ENCODE measurements at regions not wholly inside any gene's neighbourhood (a gene's known extent, or its start where the extent isn't known, plus 50 kb on each side); places are given as distances from the start of the nearest gene placed in this dataset.

DNA sequence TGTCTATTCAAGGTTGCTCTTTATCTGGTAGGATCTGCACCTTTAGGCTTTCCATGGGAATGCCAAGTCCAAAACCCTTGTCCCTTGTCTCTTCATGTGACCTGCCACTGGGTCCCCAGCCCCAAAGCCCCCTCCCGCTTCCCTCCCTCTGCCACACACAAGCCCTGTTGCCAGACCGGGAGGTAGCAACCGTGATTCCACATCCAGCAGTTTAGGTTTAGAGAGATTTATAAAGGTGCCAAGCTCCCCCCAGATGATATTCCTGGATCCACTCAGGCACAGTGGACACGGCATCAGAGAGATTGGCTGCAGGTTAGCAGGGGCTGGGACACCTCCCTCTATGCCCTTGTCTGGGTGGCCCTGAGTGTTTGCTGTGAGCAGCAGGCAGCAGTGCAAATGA is 504.7 kb downstream of the CCDC171 start:
- Histone ChIP-seq H4K20me1 (ENCODE audit: insufficient read depth) (no peaks in the 10 kb centered on the region), H3K4me1 (ENCODE audit: low read depth, poor library complexity, severe bottlenecking) (no peaks in the 10 kb centered on the region), H3K9ac (no peak overlapping the region), H3K79me2 (ENCODE audit: insufficient read depth, low read depth) (no peaks in the 10 kb centered on the region), H2AFZ (ENCODE audit: low read depth) (no peak overlapping the region), H3K27ac (no peak overlapping the region), H3K4me3 (IDR thresholded peaks at IDR 0.05; ENCODE audit: insufficient read depth, low read depth, low read length) (no peak overlapping the region), H3K4me2 (no peak overlapping the region), H3K36me3 (ENCODE audit: insufficient read depth) (no peaks in the 10 kb centered on the region), H3K27me3 (ENCODE audit: insufficient read depth, low read depth) (no peaks in the 10 kb centered on the region)
- TF ChIP-seq, protein P1, sequence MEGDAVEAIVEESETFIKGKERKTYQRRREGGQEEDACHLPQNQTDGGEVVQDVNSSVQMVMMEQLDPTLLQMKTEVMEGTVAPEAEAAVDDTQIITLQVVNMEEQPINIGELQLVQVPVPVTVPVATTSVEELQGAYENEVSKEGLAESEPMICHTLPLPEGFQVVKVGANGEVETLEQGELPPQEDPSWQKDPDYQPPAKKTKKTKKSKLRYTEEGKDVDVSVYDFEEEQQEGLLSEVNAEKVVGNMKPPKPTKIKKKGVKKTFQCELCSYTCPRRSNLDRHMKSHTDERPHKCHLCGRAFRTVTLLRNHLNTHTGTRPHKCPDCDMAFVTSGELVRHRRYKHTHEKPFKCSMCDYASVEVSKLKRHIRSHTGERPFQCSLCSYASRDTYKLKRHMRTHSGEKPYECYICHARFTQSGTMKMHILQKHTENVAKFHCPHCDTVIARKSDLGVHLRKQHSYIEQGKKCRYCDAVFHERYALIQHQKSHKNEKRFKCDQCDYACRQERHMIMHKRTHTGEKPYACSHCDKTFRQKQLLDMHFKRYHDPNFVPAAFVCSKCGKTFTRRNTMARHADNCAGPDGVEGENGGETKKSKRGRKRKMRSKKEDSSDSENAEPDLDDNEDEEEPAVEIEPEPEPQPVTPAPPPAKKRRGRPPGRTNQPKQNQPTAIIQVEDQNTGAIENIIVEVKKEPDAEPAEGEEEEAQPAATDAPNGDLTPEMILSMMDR (conservative IDR thresholded peaks at IDR 0.05; ENCODE audit: low read depth, low read length), result no peak

DNA sequence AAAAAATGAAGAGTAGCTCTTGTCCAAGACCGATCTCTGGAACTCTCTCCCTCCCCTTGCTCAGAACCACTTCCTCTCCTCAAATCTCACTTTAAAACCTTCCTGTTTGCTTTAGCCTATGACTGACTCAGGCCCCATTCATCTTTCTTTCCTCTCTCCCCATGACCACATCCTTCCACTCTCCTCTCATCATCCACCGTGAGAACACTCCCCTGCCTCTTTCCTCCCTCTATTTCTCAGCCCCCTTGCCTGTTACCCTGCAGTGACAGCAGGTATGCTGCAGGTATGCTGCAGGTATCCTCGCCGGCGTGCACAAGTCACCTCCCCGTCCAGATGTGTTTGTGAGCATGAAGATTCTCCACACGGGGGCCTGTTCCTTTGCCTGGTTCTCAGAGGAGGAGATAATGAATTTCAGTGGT is 505.3 kb downstream of the CCDC171 start:
- H2AFZ ChIP-seq (ENCODE audit: low read depth), result no peak overlapping the region
- no peaks in the 10 kb centered on the region for H3K4me1 ChIP-seq (ENCODE audit: low read depth, poor library complexity, severe bottlenecking)
- no peak overlapping the region for H3K9ac ChIP-seq
- no peaks in the 10 kb centered on the region for H3K27me3 ChIP-seq (ENCODE audit: insufficient read depth, low read depth)
- H3K4me3 ChIP-seq (IDR thresholded peaks at IDR 0.05; ENCODE audit: insufficient read depth, low read depth, low read length), result no peak overlapping the region
- no peak overlapping the region for H3K4me2 ChIP-seq
- no peak overlapping the region for H3K27ac ChIP-seq
- H3K79me2 ChIP-seq (ENCODE audit: insufficient read depth, low read depth), result no peaks in the 10 kb centered on the region
- H3K36me3 ChIP-seq (ENCODE audit: insufficient read depth), result no peaks in the 10 kb centered on the region
- TF ChIP-seq, protein P1 (conservative IDR thresholded peaks at IDR 0.05; ENCODE audit: low read depth, low read length), result no peak
- H4K20me1 ChIP-seq (ENCODE audit: insufficient read depth), result no peaks in the 10 kb centered on the region

DNA sequence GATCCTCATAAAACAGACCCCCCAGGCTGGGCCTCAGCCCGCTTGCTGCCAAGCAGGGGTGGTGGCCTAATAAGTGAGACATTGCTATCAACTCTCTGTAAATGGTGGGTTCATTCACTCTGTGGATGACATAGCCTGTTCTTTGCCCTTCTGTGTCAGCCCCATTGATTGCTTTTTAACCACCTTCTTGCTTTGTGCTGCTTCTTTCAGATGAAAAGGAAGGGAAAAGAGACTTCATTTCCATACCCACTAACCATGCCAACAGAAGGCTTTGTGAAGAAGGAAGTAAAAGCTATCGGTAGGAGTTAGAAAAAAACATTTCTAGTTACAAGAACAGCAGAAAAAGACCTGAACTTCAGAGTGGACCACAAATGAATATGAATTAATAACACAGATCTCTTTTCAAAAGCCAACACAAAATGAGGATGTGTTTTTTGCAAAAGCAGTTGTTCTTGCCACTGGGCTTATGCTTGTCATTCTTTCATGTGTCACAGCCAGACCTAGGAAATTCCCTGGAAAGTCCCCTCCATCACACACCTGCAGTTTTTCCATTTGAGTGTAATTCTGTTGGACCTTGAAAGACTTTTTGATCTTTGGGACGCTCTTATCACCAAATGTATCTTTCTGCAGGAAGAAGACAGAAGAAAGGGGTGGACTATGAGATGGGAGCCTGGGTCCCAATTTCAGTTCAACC is 507.7 kb downstream of the CCDC171 start:
- TF ChIP-seq, protein P1 (conservative IDR thresholded peaks at IDR 0.05; ENCODE audit: low read depth, low read length), result no peak
- Histone ChIP-seq H3K4me3 (IDR thresholded peaks at IDR 0.05; ENCODE audit: insufficient read depth, low read depth, low read length) (no peak overlapping the region), H3K4me2 (no peak overlapping the region), H3K36me3 (ENCODE audit: insufficient read depth) (no peaks in the 10 kb centered on the region), H4K20me1 (ENCODE audit: insufficient read depth) (no peaks in the 10 kb centered on the region), H2AFZ (ENCODE audit: low read depth) (no peak overlapping the region), H3K27me3 (ENCODE audit: insufficient read depth, low read depth) (no peaks in the 10 kb centered on the region), H3K4me1 (ENCODE audit: low read depth, poor library complexity, severe bottlenecking) (no peaks in the 10 kb centered on the region), H3K9ac (no peak overlapping the region), H3K79me2 (ENCODE audit: insufficient read depth, low read depth) (no peaks in the 10 kb centered on the region), H3K27ac (no peak overlapping the region)

DNA sequence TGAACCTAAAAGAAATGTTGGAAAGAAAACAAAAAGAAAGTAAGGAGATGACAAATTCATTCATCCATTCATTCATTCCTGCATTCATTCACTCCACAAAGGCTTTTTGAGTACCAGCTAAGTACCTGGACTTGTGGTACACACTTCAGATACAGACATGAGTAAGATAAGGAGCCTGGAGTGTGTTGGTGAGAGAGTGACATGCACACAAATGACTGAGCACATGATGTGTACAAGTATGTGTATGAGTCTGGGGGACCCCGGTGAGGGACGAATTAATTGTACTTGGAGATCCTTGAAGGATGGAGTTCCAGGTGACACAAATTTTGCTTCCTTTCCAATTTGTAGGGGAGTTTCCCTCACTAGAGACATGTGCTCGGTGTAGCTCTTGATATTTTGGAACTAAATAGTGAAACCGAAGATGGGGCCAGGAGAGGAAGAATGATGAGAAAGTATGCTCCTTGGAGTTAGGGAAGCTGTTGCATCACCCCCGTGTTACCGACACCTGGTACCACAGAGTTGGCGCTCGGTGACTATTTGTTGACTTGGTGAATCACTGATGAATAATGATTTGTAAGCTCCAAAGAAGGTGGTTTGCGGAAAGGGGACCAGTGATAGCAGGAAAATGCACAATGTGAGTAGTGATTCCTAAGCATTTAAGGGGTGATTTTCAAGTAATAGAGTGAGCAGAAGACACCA is 509.8 kb downstream of the CCDC171 start:
- TF ChIP-seq, protein P1 (conservative IDR thresholded peaks at IDR 0.05; ENCODE audit: low read depth, low read length), result no peak
- Histone ChIP-seq H3K27ac (no peak overlapping the region), H3K79me2 (ENCODE audit: insufficient read depth, low read depth) (no peaks in the 10 kb centered on the region), H3K9ac (no peak overlapping the region), H3K4me3 (IDR thresholded peaks at IDR 0.05; ENCODE audit: insufficient read depth, low read depth, low read length) (no peak overlapping the region), H3K27me3 (ENCODE audit: insufficient read depth, low read depth) (no peaks in the 10 kb centered on the region), H2AFZ (ENCODE audit: low read depth) (no peak overlapping the region), H4K20me1 (ENCODE audit: insufficient read depth) (no peaks in the 10 kb centered on the region), H3K4me1 (ENCODE audit: low read depth, poor library complexity, severe bottlenecking) (no peaks in the 10 kb centered on the region), H3K36me3 (ENCODE audit: insufficient read depth) (no peaks in the 10 kb centered on the region), H3K4me2 (no peak overlapping the region)

All from KMS-11 (cell line).